Rectal smooth muscle tissue (tissue), 1 donor: ENCODE measurements at regions not wholly inside any gene's neighbourhood (a gene's known extent, or its start where the extent isn't known, plus 50 kb on each side); places are given as distances from the start of the nearest gene placed in this dataset.
"Not testable (repeated sequence)": the region's sequence is repeated elsewhere in the genome, so short reads cannot be mapped to it uniquely, and the experiment has no call there.

ENCODE experiments used
- H3K27ac ChIP-seq: one replicate; pipeline ENCODE4 v1.7.0; 2013; ENCODE audit warnings: low read depth, low read length, inconsistent platforms
- H3K27me3 ChIP-seq: one replicate; pipeline ENCODE4 v1.7.0; 2013; ENCODE audit warnings: low read length; ENCODE audit not compliant: control insufficient read depth, insufficient read depth
- H3K36me3 ChIP-seq: one replicate; pipeline ENCODE4 v1.7.0; 2013; ENCODE audit warnings: low read length; ENCODE audit not compliant: control insufficient read depth, insufficient read depth
- H3K4me1 ChIP-seq: one replicate; pipeline ENCODE4 v1.7.0; 2013; ENCODE audit warnings: low read length; ENCODE audit not compliant: control insufficient read depth, insufficient read depth
- H3K4me3 ChIP-seq: one replicate; pipeline ENCODE4 v1.7.0; 2013; ENCODE audit warnings: low read length
- H3K9ac ChIP-seq: one replicate; pipeline ENCODE4 v1.7.0; 2013; ENCODE audit warnings: low read length

GRCh38 chrX:132302687-132303086 lies 83.4 kb upstream of the RAP2C start:
- H3K36me3 ChIP-seq, H3K4me3 ChIP-seq, H3K27me3 ChIP-seq, H3K27ac ChIP-seq, H3K9ac ChIP-seq, H3K4me1 ChIP-seq: not testable (repeated sequence)

GRCh38 chrX:132294776-132295495 lies 75.7 kb upstream of the RAP2C start:
- no peak overlapping the region for H3K9ac ChIP-seq
- peaks cover 3% of the 10 kb centered on the region for H3K27me3 ChIP-seq
- H3K4me1 ChIP-seq = no peaks in the 10 kb centered on the region
- no peak overlapping the region for H3K4me3 ChIP-seq
- no peaks in the 10 kb centered on the region for H3K36me3 ChIP-seq
- H3K27ac ChIP-seq = no peak overlapping the region

- H3K36me3 ChIP-seq = no peaks in the 10 kb centered on the region
- no peak overlapping the region for H3K9ac ChIP-seq
- H3K4me3 ChIP-seq = no peak overlapping the region
- no peak overlapping the region for H3K27ac ChIP-seq
- H3K27me3 ChIP-seq = peaks cover 3% of the 10 kb centered on the region
- H3K4me1 ChIP-seq = no peaks in the 10 kb centered on the region
Measured at GRCh38 chrX:132294192-132294591, 74.9 kb upstream of the RAP2C start.

GRCh38 chrX:132292793-132293192 lies 73.5 kb upstream of the RAP2C start:
- no peak overlapping the region for H3K4me3 ChIP-seq
- no peaks in the 10 kb centered on the region for H3K4me1 ChIP-seq
- H3K9ac ChIP-seq = no peak overlapping the region
- no peaks in the 10 kb centered on the region for H3K36me3 ChIP-seq
- H3K27ac ChIP-seq = no peak overlapping the region
- peaks cover 3% of the 10 kb centered on the region for H3K27me3 ChIP-seq

GRCh38 chrX:132277953-132278614 lies 58.8 kb upstream of the RAP2C start:
- H3K4me1 ChIP-seq = no peaks in the 10 kb centered on the region
- no peaks in the 10 kb centered on the region for H3K36me3 ChIP-seq
- no peak overlapping the region for H3K9ac ChIP-seq
- H3K27me3 ChIP-seq = no peaks in the 10 kb centered on the region
- no peak overlapping the region for H3K4me3 ChIP-seq
- no peak overlapping the region for H3K27ac ChIP-seq

GRCh38 chrX:132272826-132273225 lies 53.6 kb upstream of the RAP2C start:
- no peaks in the 10 kb centered on the region for H3K4me1 ChIP-seq
- no peak overlapping the region for H3K27ac ChIP-seq
- no peaks in the 10 kb centered on the region for H3K36me3 ChIP-seq
- H3K4me3 ChIP-seq = no peak overlapping the region
- H3K27me3 ChIP-seq = no peaks in the 10 kb centered on the region
- H3K9ac ChIP-seq = no peak overlapping the region

- Histone ChIP-seq H3K4me1 (no peaks in the 10 kb centered on the region), H3K4me3 (no peak overlapping the region), H3K27ac (peak overlapping the region; percentile 21), H3K27me3 (no peaks in the 10 kb centered on the region), H3K9ac (no peak overlapping the region), H3K36me3 (no peaks in the 10 kb centered on the region)
Measured at GRCh38 chrX:132271311-132271778, 52.1 kb upstream of the RAP2C start.

- H3K36me3 ChIP-seq = no peaks in the 10 kb centered on the region
- no peak overlapping the region for H3K4me3 ChIP-seq
- no peak overlapping the region for H3K27ac ChIP-seq
- no peaks in the 10 kb centered on the region for H3K4me1 ChIP-seq
- H3K27me3 ChIP-seq = no peaks in the 10 kb centered on the region
- H3K9ac ChIP-seq = no peak overlapping the region
Measured at GRCh38 chrX:132270699-132271098, 51.5 kb upstream of the RAP2C start.

GRCh38 chrX:132270021-132270420 lies 50.8 kb upstream of the RAP2C start:
- no peaks in the 10 kb centered on the region for H3K27me3 ChIP-seq
- no peak overlapping the region for H3K27ac ChIP-seq
- H3K36me3 ChIP-seq = no peaks in the 10 kb centered on the region
- H3K9ac ChIP-seq = no peak overlapping the region
- no peaks in the 10 kb centered on the region for H3K4me1 ChIP-seq
- no peak overlapping the region for H3K4me3 ChIP-seq
